ENCODE measurements at regions not wholly inside any gene's neighbourhood (a gene's known extent, or its start where the extent isn't known, plus 50 kb on each side); places are given as distances from the start of the nearest gene placed in this dataset.
"Not testable (repeated sequence)": the region's sequence is repeated elsewhere in the genome, so short reads cannot be mapped to it uniquely, and the experiment has no call there.

GRCh38 chr1:204780630-204781029 is 90.0 kb upstream of the NFASC start:
- DNase-seq (ENCODE audit: low read depth in 1 of 2, low spot score in 1 of 2), result no peak

- DNase-seq (ENCODE audit: low read depth in 1 of 2, low spot score in 1 of 2), result no peak
Observed at GRCh38 chr1:204782118-204782700, 88.5 kb upstream of the NFASC start.

GRCh38 chr1:204785023-204785422 is 85.6 kb upstream of the NFASC start:
- DNase-seq (ENCODE audit: low read depth in 1 of 2, low spot score in 1 of 2), result not testable (repeated sequence)

- DNase-seq (ENCODE audit: low read depth in 1 of 2, low spot score in 1 of 2), result no peak
Observed at GRCh38 chr1:204788470-204788869, 82.2 kb upstream of the NFASC start.

GRCh38 chr1:204791453-204792353 is 79.0 kb upstream of the NFASC start:
- DNase-seq (ENCODE audit: low read depth in 1 of 2, low spot score in 1 of 2), result peak; percentile 66 to 76

- DNase-seq (ENCODE audit: low read depth in 1 of 2, low spot score in 1 of 2), result no peak
Observed at GRCh38 chr1:204792354-204792692, 78.3 kb upstream of the NFASC start.

GRCh38 chr1:204793259-204793914 is 77.3 kb upstream of the NFASC start:
- DNase-seq (ENCODE audit: low read depth in 1 of 2, low spot score in 1 of 2), result no peak

- not testable (repeated sequence) for DNase-seq (ENCODE audit: low read depth in 1 of 2, low spot score in 1 of 2)
Observed at GRCh38 chr1:204796886-204797285, 73.8 kb upstream of the NFASC start.

GRCh38 chr1:204797401-204797800 is 73.3 kb upstream of the NFASC start:
- no peak for DNase-seq (ENCODE audit: low read depth in 1 of 2, low spot score in 1 of 2)

GRCh38 chr1:204799630-204800029 is 71.0 kb upstream of the NFASC start:
- no peak for DNase-seq (ENCODE audit: low read depth in 1 of 2, low spot score in 1 of 2)

GRCh38 chr1:204801211-204801610 is 69.5 kb upstream of the NFASC start:
- DNase-seq (ENCODE audit: low read depth in 1 of 2, low spot score in 1 of 2), result no peak

GRCh38 chr1:204802401-204803175 is 68.1 kb upstream of the NFASC start:
- no peak for DNase-seq (ENCODE audit: low read depth in 1 of 2, low spot score in 1 of 2)

- no peak for DNase-seq (ENCODE audit: low read depth in 1 of 2, low spot score in 1 of 2)
Observed at GRCh38 chr1:204803607-204804006, 67.1 kb upstream of the NFASC start.

- peak; percentile 78 to 79 for DNase-seq (ENCODE audit: low read depth in 1 of 2, low spot score in 1 of 2)
Observed at GRCh38 chr1:204806943-204807687, 63.5 kb upstream of the NFASC start.

GRCh38 chr1:204809488-204809887 is 61.2 kb upstream of the NFASC start:
- DNase-seq (ENCODE audit: low read depth in 1 of 2, low spot score in 1 of 2), result no peak

- DNase-seq (ENCODE audit: low read depth in 1 of 2, low spot score in 1 of 2), result no peak
Observed at GRCh38 chr1:204812842-204813241, 57.8 kb upstream of the NFASC start.

GRCh38 chr1:204813522-204813921 is 57.1 kb upstream of the NFASC start:
- no peak for DNase-seq (ENCODE audit: low read depth in 1 of 2, low spot score in 1 of 2)

GRCh38 chr1:204814166-204814884 is 56.3 kb upstream of the NFASC start:
- DNase-seq (ENCODE audit: low read depth in 1 of 2, low spot score in 1 of 2), result no peak

- no peak for DNase-seq (ENCODE audit: low read depth in 1 of 2, low spot score in 1 of 2)
Observed at GRCh38 chr1:204817341-204817740, 53.3 kb upstream of the NFASC start.

- no peak for DNase-seq (ENCODE audit: low read depth in 1 of 2, low spot score in 1 of 2)
Observed at GRCh38 chr1:204818998-204819397, 51.7 kb upstream of the NFASC start.

Data from activated CD4-positive, alpha-beta T cell treated with anti-CD3 and anti-CD28 coated beads, Interleukin-2, amount 50 U/mL, for 24 hours (primary cell).